SH-SY5Y (cell line): ENCODE measurements at regions not wholly inside any gene's neighbourhood (a gene's known extent, or its start where the extent isn't known, plus 50 kb on each side); places are given as distances from the start of the nearest gene placed in this dataset.

ENCODE experiments used
- GATA2 ChIP-seq: IDR thresholded peaks from 2 replicates; pipeline ENCODE4 v1.6.1; 2011; ENCODE audit warnings: mild to moderate bottlenecking, low read depth, low read length
- GATA3 ChIP-seq: IDR thresholded peaks from 2 replicates; pipeline ENCODE4 v1.6.1; 2011; ENCODE audit warnings: low read depth, mild to moderate bottlenecking, low read length, moderate library complexity

DNA sequence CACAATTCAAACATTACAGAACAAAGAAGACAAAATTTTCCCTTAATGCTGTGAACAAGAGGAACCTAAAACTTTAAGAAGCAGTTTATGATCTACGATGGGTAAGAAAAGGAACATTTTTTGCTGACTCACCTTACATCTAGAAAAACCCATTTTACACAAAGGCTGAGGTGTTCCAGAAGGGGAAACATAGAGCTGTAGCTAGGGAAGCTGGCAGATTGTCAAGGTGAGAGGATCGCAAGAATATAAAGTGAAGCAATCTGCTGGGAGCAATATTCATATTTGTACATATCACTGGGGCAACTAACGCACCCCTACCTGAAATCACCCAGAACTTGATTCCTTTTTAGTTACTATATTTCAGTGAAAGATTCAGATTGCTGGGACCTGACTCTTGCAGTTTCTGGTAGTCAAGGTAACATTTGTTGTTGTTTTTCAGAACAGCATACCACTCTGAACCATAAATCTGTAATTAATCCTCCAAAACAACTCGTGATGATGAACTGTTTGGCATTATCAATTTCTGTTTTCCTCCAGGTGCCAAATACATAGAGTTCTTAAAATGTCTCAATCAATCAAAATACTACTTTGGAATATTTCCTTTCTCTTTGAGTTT is 184.1 kb upstream of the LRRC3B start:
- TF ChIP-seq GATA3 (no peak), GATA2 (no peak)
